Right lobe of liver (tissue), 4 donors: ENCODE measurements at regions not wholly inside any gene's neighbourhood (a gene's known extent, or its start where the extent isn't known, plus 50 kb on each side); places are given as distances from the start of the nearest gene placed in this dataset.

ENCODE experiments used
- POLR2A ChIP-seq: fragments of 450-650 bp; IDR thresholded peaks from one replicate; pipeline ENCODE4 v1.6.1; 2017; ENCODE audit warnings: antibody characterized with exemption, mild to moderate bottlenecking
- TF ChIP-seq, protein P1 (sequence below), 4 donors: fragments of 200-600 bp in 3 of 4; fragments of 450-650 bp in 1 of 4; IDR thresholded peaks; one replicate each; pipeline versions ENCODE4 v1.5.1 to v1.8.0; 2016 to 2022; ENCODE audit warnings: antibody characterized with exemption in 4 of 4, mild to moderate bottlenecking in 2 of 4
- donor health status: DM: no; HTN: no; CAD: no.
- donor health status: DM: no; HTN: no; CAD: no.
- donor health status: DM: no; HTN: yes; CAD: no.

DNA sequence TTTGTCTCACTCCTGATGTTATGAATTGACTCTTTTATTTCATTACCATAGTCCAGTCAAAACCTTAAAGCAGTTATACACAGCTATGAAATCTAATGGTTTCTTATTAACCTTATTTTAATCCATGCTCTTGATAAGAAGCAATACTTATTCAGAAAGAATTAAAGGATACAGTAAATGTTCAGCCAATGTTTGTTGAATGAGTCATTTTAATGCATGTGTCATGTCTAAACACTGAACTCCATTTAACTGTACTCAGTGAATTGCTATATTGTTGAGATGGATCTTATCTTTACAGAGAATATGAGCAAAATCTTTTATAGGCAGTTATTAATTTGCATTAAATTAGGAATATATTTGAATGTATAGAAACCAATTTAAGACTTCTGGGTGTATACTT is 135.1 kb upstream of the TFPI start:
- TF ChIP-seq, protein P1, sequence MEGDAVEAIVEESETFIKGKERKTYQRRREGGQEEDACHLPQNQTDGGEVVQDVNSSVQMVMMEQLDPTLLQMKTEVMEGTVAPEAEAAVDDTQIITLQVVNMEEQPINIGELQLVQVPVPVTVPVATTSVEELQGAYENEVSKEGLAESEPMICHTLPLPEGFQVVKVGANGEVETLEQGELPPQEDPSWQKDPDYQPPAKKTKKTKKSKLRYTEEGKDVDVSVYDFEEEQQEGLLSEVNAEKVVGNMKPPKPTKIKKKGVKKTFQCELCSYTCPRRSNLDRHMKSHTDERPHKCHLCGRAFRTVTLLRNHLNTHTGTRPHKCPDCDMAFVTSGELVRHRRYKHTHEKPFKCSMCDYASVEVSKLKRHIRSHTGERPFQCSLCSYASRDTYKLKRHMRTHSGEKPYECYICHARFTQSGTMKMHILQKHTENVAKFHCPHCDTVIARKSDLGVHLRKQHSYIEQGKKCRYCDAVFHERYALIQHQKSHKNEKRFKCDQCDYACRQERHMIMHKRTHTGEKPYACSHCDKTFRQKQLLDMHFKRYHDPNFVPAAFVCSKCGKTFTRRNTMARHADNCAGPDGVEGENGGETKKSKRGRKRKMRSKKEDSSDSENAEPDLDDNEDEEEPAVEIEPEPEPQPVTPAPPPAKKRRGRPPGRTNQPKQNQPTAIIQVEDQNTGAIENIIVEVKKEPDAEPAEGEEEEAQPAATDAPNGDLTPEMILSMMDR (IDR thresholded peaks at IDR 0.05): no peak
- TF ChIP-seq POLR2A: no peak
